Epithelial cell of prostate (primary cell): ENCODE measurements at regions not wholly inside any gene's neighbourhood (a gene's known extent, or its start where the extent isn't known, plus 50 kb on each side); places are given as distances from the start of the nearest gene placed in this dataset.
A peak's percentile ranks its signal among the peaks of the same experiment; 100 is the strongest.
"Not testable (repeated sequence)": the region's sequence is repeated elsewhere in the genome, so short reads cannot be mapped to it uniquely, and the experiment has no call there.

Experiments
- DNase-seq: peaks from one replicate; pipeline ENCODE4 v3.0.0-alpha.2; 2011; ENCODE audit warnings: low read depth, low spot score
- H3K27ac ChIP-seq: fragments of 450-650 bp; 2 replicates; pipeline ENCODE4 v1.5.1; 2017; ENCODE audit warnings: mild to moderate bottlenecking

DNA sequence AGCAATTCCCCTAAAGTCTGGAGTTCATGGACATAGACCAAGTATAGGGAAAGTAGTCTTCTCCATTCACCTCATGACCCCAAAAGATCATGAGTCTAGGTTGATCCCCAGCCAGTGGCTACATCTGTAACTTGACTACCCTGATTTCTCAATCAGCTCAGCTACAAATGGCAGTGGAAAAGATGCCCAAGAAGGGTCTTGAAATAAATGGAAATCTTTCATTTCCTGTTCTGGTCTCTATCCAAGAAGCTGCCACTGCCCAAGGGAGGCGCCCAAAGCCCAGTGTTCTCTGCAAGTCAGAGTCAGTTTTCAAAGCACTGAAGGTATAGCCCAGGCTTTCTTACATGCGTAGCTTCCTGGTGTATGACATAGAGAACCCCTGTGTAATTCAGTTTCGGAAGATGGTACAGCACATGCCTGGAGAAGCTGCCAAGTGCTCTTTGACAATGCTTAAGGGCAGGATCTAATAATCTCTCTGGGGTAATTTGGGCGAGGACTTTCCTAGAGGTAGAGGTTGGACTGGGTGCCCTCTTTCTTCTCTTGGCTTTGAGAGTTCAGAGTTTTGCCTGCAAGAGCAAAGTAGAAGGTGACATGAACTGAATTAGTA is 101.1 kb downstream of the ADAMTS15 start:
- DNase-seq: no peak
- H3K27ac ChIP-seq: no peak overlapping the region

- no peak overlapping the region for H3K27ac ChIP-seq
- no peak for DNase-seq
Observed at GRCh38 chr11:130550150-130550549, 101.7 kb downstream of the ADAMTS15 start.

DNA sequence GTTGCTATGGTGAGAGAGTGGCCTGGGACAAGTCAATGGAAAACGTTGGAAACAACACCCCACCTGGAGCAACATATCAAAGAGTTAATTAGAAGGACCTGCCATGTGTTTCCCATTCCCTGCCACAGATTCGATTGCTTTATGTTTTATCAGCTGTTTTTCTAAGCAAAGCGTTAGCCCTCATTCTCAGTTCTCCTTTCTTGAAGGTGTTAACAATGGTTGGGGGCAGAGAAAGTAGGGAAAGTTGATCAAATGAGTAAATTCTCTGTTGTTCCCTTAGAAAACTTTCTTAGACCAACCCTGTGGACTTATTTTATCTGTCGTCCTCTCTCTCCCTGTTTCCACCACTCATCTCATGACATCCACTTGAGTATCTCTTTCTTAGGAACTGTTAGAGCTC is 102.5 kb downstream of the ADAMTS15 start:
- no peak for DNase-seq
- H3K27ac ChIP-seq: no peak overlapping the region

GRCh38 chr11:130551388-130551787 is 102.9 kb downstream of the ADAMTS15 start:
- no peak for DNase-seq

GRCh38 chr11:130553306-130553705 is 104.9 kb downstream of the ADAMTS15 start:
- no peak for DNase-seq
- no peak overlapping the region for H3K27ac ChIP-seq

More at GRCh38 chr11:130551388-130551787, 102.9 kb downstream of the ADAMTS15 start:
- H3K27ac ChIP-seq: no peak overlapping the region

DNA sequence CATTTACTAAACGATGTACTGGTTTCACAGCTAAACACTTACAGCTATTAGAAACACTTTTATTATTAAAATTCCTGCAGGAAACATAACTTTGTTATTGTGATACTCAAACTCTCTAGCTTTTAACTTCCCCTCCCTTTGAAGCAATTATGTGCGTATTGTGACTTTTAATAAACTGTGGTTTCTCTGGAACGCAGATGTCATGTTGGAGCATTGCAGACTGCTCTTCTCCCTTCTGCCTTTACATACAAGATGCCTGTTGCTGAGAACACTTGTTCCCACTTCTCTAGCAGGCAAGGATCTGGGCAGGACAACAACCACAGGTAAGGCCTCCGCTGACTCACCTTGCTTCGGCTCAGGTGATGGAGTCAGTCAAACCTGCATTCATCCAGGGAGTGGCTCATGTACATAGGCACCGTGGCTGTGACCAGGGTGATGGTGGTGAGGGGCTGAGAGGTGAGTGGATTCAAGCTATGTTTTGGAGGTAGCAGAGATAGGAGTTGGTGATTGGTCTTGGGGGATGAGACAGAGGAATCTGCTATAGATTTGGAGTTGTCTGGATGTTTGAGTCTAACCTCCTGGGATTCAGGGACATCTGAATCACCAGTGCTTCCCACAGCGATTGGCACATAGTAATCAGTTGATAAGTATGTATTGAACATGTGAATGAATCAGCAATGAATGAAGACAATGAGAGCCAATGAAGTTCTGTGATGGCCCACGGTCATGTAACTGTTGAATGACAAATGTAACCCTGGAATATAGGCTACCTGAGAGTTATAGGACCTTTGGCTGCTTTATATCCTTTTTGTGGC is 106.0 kb downstream of the ADAMTS15 start:
- peak overlapping the region; percentile 7 for H3K27ac ChIP-seq
- DNase-seq: peak; percentile 54

- H3K27ac ChIP-seq: no peak overlapping the region
- no peak for DNase-seq
Observed at GRCh38 chr11:130555251-130555841, 106.9 kb downstream of the ADAMTS15 start.

DNA sequence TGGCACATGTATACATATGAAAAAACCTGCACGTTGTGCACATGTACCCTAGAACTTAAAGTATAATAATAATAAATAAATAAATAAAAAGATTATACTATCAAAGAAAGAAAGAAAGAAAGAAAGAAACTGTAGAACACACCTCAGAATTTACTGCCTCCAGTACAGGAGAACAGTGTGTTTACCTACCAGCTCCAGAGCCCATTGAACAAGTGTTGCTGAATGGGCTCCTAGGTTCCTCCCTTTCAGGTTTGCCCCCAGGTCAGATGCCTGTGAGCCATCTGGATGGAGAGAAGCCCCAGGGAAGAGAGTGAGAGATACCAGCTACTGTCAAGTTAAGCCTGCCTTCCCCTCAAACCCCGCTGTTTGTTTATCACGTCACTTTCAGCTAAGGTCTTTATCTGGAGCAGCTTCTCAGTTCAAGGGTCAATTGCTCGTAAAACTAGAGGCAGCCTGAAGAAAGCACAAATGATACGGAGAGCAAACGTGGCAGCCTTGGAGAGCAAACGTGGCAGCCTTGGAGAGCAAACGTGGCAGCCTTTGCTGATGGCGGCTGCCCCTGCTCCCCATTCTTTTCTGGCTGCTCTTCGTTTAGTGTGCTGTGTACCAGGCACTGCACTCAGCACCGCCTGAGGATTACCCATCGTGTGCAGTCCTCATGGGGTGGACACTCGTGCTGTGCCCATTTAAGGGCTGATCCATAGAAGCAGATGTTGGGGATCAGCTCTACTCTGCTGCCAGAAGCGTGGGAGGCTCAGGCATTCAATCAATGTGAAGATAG is 111.7 kb downstream of the ADAMTS15 start:
- no peak overlapping the region for H3K27ac ChIP-seq
- DNase-seq: no peak

DNA sequence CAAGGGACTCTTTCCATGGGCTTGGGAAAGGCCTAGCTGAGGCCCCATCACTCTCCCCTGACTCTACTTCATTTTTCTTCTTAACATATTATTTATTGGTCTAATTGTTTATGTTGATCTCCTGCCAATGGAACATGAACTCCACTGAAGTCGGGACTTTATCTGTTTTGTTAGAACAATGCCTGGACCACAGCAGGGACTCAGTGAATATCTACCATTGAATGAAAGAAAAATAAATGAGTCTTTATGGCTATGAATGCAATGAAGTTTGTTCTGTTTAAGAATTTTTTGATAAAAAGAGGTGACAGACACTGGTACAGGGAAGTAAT is 112.3 kb downstream of the ADAMTS15 start:
- H3K27ac ChIP-seq: no peak overlapping the region
- no peak for DNase-seq

DNA sequence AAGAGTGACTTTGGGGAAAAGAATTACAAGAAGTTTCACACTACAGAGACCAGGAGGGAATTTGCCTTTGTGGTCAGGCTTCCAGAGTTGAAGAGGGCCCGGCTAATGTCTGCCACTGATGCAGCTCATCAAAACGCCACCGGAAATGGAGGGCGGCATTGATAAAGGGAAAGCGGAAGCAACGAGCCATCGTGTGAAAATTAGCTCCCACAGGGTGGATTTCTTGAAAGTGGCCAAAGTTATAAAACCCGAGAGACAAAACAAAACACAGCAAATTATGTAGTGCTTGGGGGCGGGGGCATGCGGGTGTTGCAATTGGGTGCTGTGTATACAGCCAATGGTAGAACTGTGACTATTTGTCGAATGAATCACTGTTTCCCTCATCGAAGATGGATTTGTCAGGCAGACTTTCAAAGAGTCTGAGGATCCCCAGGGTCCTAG is 113.0 kb downstream of the ADAMTS15 start:
- DNase-seq: no peak
- H3K27ac ChIP-seq: no peak overlapping the region

DNA sequence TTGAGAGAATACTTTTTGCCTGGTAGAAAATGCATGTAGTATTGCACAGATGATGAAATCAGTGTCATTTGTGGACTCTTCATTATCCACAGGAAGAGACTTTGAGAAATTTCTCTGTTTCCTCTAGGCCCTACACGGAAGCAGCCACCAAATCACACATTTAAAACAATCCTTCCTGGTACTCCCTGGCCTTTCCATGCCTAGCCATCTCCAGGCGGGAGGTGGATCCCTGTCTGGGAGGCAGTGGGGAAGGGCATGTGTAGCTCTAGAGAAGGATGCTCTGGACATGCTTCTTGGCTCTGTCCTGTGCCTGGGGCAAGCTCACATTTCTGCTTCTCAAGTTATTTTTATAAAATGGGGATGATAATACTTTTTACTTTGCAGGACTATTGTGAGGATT is 114.1 kb downstream of the ADAMTS15 start:
- DNase-seq: no peak
- H3K27ac ChIP-seq: no peak overlapping the region

DNA sequence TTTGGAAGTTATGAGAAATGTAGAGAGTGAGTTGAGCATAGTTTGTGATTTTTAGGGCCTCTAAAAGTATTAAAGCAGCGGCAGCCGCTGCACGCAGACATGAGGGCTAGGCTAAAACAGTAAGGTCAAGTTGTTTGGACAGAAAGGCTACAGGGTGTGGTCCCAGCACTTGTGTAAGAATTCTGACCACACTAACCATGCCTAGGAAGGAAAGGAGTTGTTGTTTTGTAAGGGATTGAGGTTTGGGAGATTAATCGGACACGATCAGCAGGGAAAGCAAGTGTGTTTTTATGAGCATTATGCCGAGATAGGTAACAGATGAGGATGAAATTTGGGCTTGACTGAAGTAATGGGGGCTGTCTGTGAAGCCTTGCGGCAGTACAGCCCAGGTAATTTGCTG is 117.9 kb downstream of the ADAMTS15 start:
- DNase-seq: not testable (repeated sequence)

GRCh38 chr11:130571519-130571918 is 123.1 kb downstream of the ADAMTS15 start:
- no peak for DNase-seq
- no peak overlapping the region for H3K27ac ChIP-seq

More for the DNA sequence above, 117.9 kb downstream of the ADAMTS15 start:
- not testable (repeated sequence) for H3K27ac ChIP-seq

DNA sequence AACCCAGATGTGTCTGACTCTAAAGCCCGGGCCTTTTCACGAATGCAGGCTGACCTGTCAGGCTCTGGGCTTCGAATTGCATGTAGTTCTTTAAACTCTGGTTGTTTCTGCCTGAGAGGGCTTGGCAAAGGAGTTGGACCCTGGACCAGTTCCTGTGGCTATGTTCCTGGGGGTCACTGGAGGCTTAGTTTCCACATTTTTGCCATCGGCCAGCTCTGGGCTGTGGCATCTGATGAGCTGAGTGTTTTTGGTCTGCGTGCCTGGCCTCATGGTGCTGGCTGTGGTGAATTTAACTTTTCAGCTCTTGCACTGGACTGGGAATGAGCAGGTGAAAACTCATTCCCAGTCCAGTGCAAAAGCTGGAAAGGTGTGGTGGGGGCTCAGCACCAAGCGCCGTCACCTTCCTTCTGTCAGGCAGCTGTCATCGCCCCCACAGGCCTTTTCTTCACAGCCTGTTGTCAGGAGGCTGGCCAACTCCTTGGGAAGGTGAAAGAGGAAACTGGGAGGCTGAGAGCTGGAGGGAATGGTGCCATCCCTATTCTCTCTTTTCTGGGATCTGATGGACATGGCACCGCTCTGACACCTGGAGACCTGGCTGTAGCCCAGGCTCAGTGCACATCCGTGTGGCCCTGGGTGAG is 123.6 kb downstream of the ADAMTS15 start:
- no peak for DNase-seq
- H3K27ac ChIP-seq: no peak overlapping the region

- no peak for DNase-seq
- H3K27ac ChIP-seq: no peak overlapping the region
Observed at GRCh38 chr11:130573767-130574166, 125.3 kb downstream of the ADAMTS15 start.

DNA sequence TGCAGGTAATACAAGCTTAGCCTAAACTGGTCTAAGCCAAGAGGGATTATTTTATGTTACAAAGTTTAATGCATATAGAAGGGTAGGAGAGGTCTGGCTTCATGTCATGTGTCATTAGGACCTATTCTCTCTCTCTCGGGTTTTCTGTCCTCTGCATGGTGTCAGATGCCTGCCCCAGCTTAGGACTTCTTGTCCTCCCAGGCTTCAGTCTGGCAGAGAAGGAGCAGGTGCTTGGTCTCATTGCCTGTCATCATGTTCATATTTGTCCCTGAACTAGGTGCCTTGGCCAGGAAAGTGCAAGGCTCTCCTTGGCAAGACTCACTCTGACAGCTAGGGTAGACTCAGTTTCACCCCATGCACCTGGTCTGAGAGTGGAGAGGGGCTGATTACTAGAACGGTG is 126.3 kb downstream of the ADAMTS15 start:
- no peak for DNase-seq
- no peak overlapping the region for H3K27ac ChIP-seq

DNA sequence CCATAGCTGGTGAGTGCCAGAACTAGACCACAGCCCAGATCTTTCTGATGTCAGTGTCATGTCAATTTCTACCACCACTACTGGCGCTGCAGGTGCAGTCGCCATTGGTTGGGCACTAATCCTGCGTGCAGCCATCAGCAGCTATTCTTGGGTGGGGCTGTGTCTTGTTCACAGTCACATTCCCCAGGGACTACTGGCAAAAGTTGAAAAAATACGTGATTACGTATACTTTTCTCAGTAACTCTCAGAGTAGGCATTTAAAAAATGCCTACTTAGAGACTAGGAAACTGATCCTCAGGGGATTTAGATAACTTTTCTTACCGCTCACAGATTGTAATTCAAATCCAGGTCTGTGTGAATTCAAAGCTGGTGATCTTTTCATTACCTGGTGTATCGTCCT is 127.7 kb downstream of the ADAMTS15 start:
- no peak for DNase-seq
- H3K27ac ChIP-seq: no peak overlapping the region

DNA sequence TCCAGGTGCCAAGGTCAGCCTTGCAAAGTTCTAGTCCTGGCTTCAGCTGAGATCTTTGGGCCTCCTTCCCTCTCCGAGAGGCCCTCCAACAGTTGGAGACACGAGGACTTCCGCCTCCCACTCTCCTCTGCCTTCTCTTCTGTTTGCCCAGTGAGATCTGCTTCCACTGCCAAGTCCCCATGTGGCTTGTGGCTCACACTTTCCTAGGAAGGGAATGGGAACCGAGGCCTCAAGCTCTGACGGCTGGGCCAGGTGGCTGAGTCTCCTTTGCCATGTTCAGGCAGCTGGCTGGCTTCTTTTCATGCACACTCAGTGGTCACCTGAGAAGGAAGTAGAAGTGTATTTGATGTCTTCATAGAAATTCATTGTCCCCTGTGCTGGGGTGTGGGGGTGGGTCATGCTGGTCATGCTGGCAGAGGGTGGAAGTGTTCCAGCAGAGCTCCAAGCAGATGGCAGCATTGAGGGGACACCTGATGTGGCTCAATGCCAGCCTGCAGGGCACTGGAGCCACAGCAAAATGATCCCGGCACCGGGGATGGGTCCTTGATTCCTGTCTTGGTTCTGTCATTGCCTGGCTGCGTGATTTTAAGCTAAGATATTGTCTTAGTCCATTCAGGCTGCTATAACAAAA is 130.4 kb downstream of the ADAMTS15 start:
- DNase-seq: no peak
- no peak overlapping the region for H3K27ac ChIP-seq

- peak overlapping the region; percentile 94 for H3K27ac ChIP-seq
- peak; percentile 97 for DNase-seq
Observed at GRCh38 chr11:130580372-130580771, 131.9 kb downstream of the ADAMTS15 start.
